ENCODE measurements at regions not wholly inside any gene's neighbourhood (a gene's known extent, or its start where the extent isn't known, plus 50 kb on each side); places are given as distances from the start of the nearest gene placed in this dataset.

GRCh38 chr5:154528005-154528594 is 50.1 kb upstream of the HAND1 start:
- TF ChIP-seq, protein P1, sequence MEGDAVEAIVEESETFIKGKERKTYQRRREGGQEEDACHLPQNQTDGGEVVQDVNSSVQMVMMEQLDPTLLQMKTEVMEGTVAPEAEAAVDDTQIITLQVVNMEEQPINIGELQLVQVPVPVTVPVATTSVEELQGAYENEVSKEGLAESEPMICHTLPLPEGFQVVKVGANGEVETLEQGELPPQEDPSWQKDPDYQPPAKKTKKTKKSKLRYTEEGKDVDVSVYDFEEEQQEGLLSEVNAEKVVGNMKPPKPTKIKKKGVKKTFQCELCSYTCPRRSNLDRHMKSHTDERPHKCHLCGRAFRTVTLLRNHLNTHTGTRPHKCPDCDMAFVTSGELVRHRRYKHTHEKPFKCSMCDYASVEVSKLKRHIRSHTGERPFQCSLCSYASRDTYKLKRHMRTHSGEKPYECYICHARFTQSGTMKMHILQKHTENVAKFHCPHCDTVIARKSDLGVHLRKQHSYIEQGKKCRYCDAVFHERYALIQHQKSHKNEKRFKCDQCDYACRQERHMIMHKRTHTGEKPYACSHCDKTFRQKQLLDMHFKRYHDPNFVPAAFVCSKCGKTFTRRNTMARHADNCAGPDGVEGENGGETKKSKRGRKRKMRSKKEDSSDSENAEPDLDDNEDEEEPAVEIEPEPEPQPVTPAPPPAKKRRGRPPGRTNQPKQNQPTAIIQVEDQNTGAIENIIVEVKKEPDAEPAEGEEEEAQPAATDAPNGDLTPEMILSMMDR (IDR thresholded peaks at IDR 0.05; ENCODE audit: low read depth, low read length): no peak
- TF ChIP-seq EZH2phosphoT487 (IDR thresholded peaks at IDR 0.05; ENCODE audit: low read depth): no peak

Data from OCI-LY3 (cell line).